ENCODE measurements at regions not wholly inside any gene's neighbourhood (a gene's known extent, or its start where the extent isn't known, plus 50 kb on each side); places are given as distances from the start of the nearest gene placed in this dataset.

DNA sequence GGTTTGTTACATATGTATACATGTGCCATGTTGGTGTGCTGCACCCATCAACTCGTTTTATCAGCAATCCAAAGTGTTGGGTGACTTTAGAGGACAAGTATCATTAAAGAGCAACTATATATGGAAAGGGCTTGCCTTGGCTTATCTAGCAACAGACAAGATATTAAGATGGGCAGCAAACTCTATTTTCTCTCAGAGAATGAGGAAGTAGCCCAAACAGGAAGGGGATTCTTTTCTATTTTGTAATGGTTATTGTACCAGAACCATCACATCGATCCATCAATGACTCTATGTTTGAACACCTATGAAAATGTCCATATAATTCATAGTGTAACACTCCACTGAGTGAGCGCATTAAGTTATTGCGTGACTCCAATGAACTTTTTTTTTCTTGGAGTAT, 260.1 kb upstream of the SLC24A2 start (continued):
- TF ChIP-seq E4F1 (CRISPR knock-in tag; IDR thresholded peaks at IDR 0.05; ENCODE audit: borderline replicate concordance) (no peak), ZNF134 (CRISPR knock-in tag; conservative IDR thresholded peaks at IDR 0.05) (no peak), SIRT6 (IDR thresholded peaks at IDR 0.05; ENCODE audit: low read depth, low read length) (no peak), MAFK (IDR thresholded peaks at IDR 0.05; ENCODE audit: low read length) (no peak), ZNF609 (CRISPR knock-in tag; IDR thresholded peaks at IDR 0.05; ENCODE audit: borderline replicate concordance) (no peak), ZNF668 (CRISPR knock-in tag; IDR thresholded peaks at IDR 0.05) (no peak), ZNF212 (CRISPR knock-in tag; IDR thresholded peaks at IDR 0.05) (no peak), DNMT1 (IDR thresholded peaks at IDR 0.05) (no peak), ZNF785 (CRISPR knock-in tag; IDR thresholded peaks at IDR 0.05) (no peak), KLF16 (IDR thresholded peaks at IDR 0.05) (no peak), CHD1 (IDR thresholded peaks at IDR 0.05; ENCODE audit: low read length) (no peak)
- TF ChIP-seq, protein P1, sequence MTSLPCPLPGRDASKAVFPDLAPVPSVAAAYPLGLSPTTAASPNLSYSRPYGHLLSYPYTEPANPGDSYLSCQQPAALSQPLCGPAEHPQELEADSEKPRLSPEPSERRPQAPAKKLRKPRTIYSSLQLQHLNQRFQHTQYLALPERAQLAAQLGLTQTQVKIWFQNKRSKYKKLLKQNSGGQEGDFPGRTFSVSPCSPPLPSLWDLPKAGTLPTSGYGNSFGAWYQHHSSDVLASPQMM (CRISPR knock-in tag; IDR thresholded peaks at IDR 0.05): no peak
- TF ChIP-seq, protein P2, sequence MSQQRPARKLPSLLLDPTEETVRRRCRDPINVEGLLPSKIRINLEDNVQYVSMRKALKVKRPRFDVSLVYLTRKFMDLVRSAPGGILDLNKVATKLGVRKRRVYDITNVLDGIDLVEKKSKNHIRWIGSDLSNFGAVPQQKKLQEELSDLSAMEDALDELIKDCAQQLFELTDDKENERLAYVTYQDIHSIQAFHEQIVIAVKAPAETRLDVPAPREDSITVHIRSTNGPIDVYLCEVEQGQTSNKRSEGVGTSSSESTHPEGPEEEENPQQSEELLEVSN (IDR thresholded peaks at IDR 0.05; ENCODE audit: borderline replicate concordance in 1 of 2, extremely low read depth in 1 of 2, insufficient read depth in 1 of 2, insufficient read length in 1 of 2, low read depth in 1 of 2, low read length in 1 of 2, poor library complexity in 1 of 2, severe bottlenecking in 1 of 2): no peak
